CMK (cell line): ENCODE measurements at regions not wholly inside any gene's neighbourhood (a gene's known extent, or its start where the extent isn't known, plus 50 kb on each side); places are given as distances from the start of the nearest gene placed in this dataset.
A peak's percentile ranks its signal among the peaks of the same experiment; 100 is the strongest.

Experiments used
- DNase-seq: peaks from one replicate; pipeline ENCODE4 v3.0.0-alpha.2; 2010; ENCODE audit warnings: low read depth

GRCh38 chr5:82806513-82806912 is 270.7 kb downstream of the TMEM167A start:
- no peak for DNase-seq

DNA sequence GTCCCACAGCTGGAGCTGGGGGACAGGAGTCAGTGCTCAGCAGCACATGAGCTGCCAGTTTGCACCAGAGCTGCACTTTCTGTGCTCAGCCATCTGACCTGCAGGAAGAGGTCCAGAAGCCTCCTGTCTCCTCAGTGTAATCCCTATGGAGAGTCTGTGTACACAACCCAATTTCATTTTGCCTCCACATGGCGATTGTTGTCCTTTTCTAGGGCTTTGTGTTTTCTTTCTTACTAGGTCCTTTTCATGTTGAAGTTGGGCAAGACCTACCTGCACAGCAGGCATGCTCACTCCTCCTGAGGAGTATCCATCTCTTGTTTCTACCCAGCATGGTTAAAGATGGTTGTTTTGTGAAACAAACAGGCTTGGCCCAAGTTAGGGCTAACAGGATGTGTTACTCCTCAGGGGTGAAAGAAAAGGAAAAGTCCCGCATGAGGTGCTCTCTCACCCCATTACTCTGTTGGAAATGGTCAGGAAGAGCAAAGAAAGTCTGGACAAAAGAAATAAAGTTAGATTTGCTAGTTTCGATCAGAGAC is 273.0 kb downstream of the TMEM167A start:
- no peak for DNase-seq

DNA sequence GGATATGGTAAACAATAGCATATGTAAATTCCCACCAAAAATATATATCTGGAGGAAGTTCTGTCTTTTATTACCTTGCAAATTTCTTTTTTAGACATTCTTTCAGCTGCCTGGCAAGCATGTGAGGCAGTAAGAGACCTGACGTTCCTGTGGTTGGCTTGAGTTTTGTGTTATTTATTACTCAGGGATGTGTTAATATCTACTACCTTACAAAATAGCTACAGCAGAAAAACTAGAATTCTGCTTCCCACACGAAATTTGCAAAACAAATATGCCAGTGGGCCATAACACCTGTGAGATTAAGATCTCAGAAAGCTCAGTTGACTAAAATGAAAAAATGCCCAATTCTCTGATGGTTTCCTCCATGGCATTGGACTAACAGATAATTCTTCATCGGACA is 274.2 kb downstream of the TMEM167A start:
- no peak for DNase-seq

DNA sequence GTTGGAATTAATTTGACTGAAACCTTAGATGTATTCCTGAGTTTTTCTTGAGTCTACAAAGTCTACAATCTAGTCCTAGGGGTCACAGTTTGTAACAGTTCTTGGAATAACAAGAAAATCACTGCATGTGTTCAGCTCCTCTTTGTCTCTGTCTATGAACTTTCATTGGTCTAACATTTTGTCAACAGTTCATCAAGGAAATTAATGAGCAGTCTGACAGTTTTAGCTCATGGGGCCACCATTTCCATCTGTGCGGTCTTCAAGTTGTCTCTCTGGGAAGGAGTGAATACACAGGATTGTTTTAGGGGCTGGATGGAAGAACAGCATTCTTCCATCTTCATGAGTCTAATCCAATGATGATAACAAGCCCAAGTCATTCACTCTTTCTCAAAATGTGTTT is 276.4 kb downstream of the TMEM167A start:
- no peak for DNase-seq

- no peak for DNase-seq
Measured at GRCh38 chr5:82799361-82800077, 277.7 kb downstream of the TMEM167A start.

- no peak for DNase-seq
Measured at GRCh38 chr5:82798676-82799075, 278.5 kb downstream of the TMEM167A start.

GRCh38 chr5:82796643-82797416 is 280.4 kb downstream of the TMEM167A start:
- peak; percentile 3 for DNase-seq

GRCh38 chr5:82794876-82795275 is 282.3 kb downstream of the TMEM167A start:
- DNase-seq: no peak

DNA sequence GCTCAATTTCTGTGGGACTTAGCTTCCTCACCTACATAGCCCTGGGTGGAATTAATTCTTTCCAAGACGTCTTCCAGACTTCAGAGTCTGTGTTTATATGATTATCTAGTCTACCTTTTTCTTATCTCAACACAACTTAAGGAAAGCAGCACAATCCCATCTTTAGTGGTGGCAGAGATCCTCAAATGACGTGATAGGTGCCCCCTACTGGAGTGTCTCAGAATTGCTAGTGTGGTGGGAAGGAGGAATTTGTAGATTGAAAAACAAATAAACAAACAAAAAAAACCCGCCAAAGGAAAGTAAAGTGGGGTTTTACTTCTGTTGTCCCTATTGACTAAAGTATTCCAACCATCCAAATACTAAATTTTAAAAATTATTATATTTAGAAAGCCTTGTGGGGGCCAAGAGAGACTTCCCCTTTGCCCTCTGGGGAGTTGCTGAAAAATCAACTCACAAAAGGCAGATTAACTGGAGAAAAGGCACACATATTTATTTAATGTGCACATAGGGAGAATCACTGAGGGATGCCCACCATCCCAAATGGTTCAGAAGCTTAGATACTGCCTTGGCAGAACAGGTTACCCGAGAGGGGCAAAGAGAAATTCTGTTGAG is 283.3 kb downstream of the TMEM167A start:
- DNase-seq: peak; percentile 4

DNA sequence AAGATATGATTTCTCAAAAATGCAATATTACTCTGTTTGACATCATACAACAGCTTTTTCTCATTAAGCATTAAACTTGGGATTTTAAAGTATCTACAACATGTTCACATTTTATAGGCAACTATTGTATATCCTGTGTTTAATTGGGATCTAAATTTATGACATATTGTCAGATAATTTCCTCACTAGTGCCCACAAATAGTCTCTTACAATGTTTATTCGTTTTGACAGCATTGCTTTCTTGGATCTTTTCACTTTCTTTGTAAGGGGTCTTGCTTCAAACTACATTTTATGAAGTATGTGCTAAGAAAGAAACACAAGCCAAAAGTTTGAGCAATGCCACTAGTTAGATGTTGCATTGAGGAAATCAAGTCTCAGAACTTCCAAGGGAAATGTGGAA is 285.1 kb downstream of the TMEM167A start:
- no peak for DNase-seq

DNA sequence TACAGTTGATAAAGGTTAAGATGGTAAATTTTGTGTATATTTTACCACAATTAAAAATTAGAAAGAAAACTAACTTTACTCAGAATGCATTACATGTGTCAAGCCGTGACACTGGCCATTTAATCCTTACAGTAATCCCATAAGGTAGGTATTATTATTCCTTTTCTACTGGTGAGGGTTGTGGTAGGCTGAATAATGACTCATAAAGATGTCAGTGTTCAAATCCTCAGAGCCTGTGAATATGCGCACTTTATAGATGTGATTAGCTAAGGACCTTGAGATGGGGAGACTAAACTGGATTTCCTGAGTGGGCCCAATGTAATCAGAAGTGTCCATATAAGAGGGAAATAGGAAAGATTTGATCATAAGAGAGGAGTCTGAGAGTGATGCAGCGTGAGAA is 288.1 kb downstream of the TMEM167A start:
- no peak for DNase-seq

- DNase-seq: no peak
Measured at GRCh38 chr5:82786748-82787147, 290.4 kb downstream of the TMEM167A start.

DNA sequence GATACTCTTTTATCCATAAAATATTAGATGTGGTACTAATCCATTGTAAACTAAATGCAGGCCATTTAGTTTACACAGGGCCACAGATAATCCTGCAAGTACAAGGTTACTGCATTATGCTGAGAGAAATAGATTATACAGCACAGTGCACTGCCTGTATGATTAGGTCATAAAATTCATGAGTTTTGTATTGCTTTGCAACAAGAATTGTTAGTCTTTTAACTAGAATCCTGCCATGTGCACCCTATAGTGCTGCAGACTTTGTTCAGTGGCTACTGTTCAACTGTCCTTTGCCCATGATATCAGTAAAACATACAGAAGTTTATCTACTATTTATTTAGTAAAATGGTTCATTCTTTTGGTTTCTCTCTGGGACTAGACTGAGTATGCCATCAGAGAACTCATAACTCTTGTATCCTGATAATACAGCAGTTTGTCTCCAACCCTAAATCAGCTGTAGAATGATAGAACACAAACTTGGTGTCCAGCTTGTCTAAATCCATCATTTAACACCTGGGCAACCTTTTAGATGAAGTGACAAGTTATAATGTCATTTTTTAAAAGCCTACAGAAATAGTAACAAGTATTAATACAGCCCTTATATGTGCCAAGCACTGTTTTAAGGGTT is 291.2 kb downstream of the TMEM167A start:
- no peak for DNase-seq

DNA sequence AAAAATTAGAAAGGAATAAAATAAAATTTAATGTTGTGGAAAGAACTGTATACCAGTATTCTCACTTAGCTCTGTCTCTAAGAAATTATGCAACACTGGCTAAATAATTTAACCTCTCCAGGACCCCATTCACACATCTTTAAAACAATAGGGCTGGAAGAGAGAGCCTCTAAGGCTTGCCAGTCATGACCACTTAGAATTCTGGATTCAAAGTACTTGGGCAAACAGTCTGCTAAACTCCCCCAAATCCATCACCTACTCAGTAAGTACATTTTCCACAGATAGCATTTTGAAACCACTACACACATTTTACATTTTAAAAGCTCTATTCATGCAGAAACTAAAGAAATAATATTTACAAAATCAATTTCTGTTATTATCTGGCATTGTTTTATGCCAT is 291.7 kb downstream of the TMEM167A start:
- no peak for DNase-seq

DNA sequence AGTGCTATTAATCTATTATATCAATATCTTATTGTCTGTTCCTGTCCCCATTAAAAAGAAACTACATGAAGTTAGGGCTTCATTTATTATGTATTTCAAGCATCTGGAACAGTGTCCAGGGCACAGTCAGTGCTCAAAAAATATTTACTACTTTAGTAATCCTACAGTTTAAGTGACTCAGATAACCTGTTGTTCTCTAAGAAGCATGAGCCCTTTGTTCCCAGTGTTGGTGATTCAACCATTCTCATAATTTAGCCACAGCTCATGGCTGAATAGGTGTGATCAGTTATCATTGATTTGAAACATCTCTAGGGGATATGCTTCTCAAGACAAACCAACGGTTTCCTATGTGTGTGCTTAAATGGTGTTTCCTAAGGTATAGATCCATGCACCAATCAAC is 292.7 kb downstream of the TMEM167A start:
- DNase-seq: no peak

DNA sequence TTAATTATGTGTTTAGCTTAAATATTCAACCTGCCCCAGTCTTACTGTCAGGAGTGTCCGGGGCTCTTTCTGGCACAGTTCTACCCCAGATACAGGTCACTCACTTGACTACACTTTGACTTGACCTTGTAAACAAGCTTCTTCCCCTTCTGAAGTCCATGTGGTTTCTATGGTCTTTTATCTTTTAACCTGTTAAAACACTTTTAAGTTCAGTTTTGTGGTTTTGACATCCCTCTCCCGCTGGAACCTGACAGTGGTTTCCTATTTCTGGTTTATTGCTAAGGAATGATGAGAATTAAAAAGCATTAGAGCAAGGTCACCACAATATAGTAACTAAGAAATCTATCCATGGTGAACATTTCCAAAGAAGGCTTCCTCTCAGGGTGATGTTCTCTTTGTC is 300.1 kb downstream of the TMEM167A start:
- DNase-seq: no peak

DNA sequence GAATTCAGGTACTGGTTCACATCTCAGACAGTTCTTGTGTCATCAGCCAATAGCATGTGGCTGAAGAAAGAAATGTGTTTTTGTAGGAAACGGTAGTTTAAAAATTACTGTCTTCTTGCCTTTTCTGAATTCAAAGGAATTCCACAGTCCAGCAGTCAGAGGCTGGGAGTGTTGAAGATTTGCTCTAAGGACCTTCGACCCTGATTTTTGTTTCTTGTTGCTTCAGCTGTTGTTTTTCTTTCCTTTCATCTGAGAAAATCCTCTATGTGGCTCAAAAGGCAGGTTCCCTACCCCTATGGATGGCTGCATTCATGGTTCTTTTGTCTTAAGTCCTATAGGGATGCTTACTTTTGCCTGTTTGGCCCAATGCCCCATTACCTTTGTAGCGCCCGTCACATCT is 304.9 kb downstream of the TMEM167A start:
- DNase-seq: no peak

DNA sequence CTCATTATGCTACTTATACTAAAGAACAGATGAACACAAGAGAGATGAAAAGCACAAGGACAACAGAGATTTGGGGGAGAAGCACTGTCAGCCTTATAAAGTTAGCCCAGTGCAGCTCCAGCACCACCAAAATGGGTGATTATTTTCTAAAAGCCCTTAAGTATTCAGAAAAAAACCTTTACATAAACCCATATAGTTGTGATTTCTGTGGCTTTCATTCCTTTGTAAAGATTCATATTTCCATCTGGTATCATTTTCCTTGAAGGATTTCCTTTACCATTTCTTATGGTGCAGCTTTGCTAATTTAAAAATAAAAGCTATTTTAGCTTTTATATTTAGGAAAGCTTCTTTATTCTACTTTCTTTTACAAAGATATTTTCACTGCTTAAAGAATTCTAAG is 311.0 kb downstream of the TMEM167A start:
- DNase-seq: no peak

GRCh38 chr5:82765765-82766164 is 311.4 kb downstream of the TMEM167A start:
- no peak for DNase-seq

- DNase-seq: no peak
Measured at GRCh38 chr5:82760856-82761255, 316.3 kb downstream of the TMEM167A start.

DNA sequence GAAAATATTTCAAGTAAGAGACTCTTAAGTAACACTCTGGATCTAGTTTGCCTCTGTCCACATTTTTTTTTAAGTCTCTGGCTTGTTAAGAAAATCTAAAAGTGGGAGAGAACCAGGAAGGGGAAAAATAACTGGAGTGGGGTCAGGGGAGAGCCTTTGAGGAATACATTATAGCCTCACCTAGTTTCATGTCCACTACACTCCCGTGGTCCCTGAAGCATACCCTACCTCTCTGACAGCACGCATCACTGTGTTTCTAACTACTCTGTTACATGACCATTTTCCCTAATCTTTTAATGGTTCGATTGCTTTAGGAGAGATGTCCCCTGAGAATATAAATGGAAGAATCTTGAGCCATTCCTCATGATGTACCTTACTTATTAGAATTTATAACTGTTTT is 318.3 kb downstream of the TMEM167A start:
- no peak for DNase-seq

DNA sequence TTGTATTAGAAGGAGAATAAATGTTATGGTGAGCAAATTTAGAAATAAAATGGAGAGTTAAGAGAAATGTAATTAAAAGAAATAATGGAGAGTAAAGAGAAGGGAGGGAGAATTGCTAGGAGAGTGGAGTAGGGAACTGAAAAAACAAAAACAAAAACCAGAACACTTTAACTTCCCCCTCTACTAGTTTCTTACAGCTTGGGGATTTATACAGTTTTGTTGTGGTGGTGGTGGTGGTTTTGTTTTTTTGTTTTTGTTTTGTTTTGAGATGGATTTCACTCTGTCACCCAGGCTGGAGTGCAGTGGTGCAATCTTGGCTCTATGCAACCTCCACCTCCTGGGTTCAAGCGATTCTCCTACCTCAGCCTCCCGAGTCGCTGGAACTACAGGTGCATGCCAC is 322.4 kb downstream of the TMEM167A start:
- DNase-seq: no peak
